C1 segment of cervical spinal cord (tissue), 14 donors: ENCODE measurements at regions not wholly inside any gene's neighbourhood (a gene's known extent, or its start where the extent isn't known, plus 50 kb on each side); places are given as distances from the start of the nearest gene placed in this dataset.

Experiments
- DNase-seq, 14 donors: peaks; one replicate each; lab custom pipeline; 2025; lab: John Stamatoyannopoulos, UW

DNA sequence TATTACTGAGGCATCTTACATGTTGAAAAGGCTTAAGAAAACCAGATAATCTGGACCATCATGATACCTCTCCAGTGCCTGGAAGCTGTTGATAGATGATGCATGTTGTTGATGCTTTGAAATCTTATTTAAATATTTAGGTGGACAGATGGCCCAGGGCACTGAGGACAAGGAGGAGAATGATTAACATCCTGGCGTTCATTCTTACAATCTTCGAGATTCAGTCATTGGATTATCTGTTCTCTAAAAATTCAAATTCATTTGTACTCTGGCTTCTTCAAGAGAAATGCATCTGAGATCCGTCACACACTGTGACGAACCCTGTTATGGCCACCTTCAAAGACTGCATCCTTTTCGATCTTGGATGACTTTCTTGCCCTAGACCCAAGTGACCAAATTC is 121.3 kb upstream of the IGF1 start:
- DNase-seq: no peak

DNA sequence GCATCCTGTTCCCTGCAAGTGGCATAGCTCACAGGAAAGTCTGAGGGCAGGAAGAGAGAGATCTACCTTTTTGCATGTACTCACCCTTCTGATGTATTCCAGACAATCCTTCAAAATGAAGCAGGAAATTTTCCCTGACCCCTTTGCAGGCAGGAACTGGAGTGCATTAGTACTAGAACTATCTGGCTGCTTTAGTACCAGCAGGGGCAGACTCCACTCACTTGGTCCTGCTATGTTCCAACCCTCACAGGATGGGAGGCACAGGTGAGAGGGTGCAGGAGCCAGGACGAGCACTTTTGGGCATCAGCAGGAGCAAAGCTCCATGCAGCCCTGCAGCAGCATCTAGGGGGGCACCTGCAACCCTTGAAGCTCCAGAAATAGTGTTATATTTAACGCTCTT is 116.3 kb upstream of the IGF1 start:
- DNase-seq: no peak

DNA sequence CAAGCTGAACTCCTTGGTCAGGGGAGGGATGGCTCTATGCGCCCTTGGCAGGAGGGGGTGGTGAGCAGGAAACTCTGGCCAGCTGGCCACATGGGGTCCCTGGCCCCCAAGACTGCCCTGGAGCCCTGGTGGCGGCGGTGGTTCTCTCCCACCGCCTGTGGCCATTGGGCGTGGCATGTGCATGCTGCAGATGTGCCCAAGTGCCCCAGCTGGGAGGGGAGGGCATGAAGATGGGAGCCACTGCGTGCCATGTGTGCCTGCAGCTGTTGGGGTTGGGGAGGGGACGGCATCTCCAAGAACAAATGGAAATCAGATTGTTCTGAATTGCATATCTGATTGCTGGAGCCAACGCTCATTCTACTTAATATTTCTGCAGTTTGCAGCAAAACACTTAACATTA is 115.7 kb upstream of the IGF1 start:
- no peak for DNase-seq

DNA sequence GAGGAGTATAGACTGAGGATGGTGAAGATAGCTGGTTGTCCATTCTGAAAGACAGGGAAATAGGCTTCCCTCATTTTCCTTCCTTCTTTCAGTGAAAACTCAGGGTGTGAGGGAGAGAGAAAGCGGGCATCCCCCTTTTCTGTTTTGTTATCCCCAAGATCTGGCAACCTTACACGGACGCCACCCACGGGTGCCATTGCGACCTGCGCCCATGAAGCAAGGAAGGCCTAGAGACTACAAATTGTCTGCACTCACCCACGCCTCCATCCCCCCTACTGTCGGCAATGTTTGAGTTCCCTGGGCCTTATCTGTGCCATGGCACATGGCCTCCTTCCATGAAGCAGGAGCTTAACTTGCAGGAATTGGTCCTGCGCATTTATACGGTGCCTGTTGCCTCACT is 115.0 kb upstream of the IGF1 start:
- no peak for DNase-seq

GRCh38 chr12:102593134-102593533 is 112.8 kb upstream of the IGF1 start:
- DNase-seq: no peak

GRCh38 chr12:102592134-102592533 is 111.8 kb upstream of the IGF1 start:
- no peak for DNase-seq

- DNase-seq: no peak
These were observed 92.9 kb upstream of the IGF1 start for GRCh38 chr12:102573237-102573636.

GRCh38 chr12:102571889-102572288 is 91.5 kb upstream of the IGF1 start:
- no peak for DNase-seq

DNA sequence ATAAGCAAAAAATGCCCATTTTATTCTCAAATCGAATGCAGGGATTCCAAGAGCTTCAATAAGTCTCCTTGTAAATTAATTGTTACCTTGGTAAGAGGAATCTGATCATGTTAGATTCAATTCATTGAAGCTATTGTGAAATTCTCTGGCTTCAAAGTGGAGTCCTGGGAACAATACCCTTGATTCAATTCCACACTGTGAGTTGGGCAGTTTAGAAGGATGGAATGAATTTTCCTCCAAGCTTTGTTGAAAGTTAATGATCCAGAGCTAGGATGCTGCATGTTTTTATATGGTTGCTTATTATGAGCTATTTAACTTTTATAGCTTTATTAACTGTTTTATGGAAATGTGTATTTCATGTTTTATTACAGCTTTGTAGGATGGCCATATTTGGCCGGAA is 89.9 kb upstream of the IGF1 start:
- no peak for DNase-seq

GRCh38 chr12:102569803-102570202 is 89.4 kb upstream of the IGF1 start:
- DNase-seq: no peak

- DNase-seq: no peak
These were observed 87.9 kb upstream of the IGF1 start for GRCh38 chr12:102568276-102568675.

DNA sequence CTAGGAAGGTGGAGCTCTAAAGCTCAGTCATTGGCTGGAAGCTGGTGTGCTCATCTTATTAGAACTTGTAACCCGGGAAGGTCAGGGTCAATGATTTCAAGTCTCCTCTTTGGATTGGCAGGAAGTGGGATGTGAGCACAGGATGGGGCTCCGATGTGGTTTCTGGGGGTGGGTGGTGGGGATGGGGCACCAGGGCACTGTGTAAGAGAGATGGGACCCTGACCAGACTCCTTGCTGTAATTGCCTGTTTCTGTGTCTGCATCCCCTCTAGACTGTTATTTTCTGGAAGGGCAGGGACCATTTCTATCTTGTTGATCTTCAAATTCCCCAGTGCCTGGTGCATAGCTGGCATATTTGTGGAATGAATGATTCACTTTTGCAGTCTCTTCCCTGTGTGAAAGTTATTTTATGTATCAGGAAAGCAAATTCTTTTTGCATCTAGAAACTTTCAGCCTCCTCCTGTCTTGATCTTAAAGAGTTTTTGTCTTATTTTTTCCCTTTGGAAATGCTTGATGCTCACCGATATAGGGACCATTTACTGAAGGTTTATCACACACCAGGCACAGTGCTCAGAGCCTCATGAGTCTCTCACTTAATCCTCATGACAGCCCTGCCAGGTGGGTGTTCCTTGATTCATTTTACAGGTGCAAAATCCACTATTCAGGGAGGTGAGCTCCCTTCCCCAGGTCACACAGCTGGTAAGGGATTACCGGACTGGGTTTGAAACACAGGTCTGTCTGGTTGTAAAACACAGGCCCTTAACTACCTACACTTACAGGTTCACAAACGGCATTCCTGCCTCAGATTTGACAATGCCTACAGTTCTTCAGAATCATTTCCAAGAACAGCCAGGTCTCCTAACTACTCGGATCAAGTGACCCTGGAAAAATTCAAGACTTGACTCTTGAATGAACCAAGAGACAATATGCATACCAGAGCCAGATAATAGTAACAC is 86.9 kb upstream of the IGF1 start:
- DNase-seq: no peak

GRCh38 chr12:102565555-102565954 is 85.2 kb upstream of the IGF1 start:
- no peak for DNase-seq

GRCh38 chr12:102564026-102564425 is 83.7 kb upstream of the IGF1 start:
- no peak for DNase-seq

DNA sequence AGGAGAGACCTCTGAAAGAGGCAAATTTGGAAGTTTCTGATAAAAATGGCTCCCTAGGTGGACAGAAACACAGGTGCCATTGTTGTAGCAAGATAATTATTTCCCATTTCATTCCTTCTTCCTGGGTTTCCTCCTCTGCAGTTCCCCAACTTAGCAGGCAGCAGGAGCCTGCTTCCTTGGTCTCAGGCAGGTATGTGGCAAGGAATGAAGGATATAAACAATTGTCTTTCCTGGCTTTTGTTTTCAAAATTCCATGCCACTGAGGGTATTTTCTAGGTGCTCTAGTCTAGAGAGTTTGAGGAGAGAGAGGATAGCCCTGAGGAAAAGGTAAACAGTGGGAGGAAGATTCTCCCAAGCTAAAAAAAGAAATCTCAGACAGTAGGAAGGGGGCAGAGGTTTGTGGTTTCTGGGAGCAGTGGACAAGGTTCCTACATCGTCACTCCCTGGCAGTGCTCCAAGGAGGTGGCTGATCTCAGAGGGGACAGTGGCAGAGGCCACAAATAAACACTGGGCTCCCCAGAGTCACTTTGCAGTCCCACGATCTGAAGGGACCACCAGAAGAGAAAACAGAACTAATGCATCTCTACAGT is 82.6 kb upstream of the IGF1 start:
- no peak for DNase-seq

GRCh38 chr12:102551186-102551585 is 70.8 kb upstream of the IGF1 start:
- DNase-seq: no peak

DNA sequence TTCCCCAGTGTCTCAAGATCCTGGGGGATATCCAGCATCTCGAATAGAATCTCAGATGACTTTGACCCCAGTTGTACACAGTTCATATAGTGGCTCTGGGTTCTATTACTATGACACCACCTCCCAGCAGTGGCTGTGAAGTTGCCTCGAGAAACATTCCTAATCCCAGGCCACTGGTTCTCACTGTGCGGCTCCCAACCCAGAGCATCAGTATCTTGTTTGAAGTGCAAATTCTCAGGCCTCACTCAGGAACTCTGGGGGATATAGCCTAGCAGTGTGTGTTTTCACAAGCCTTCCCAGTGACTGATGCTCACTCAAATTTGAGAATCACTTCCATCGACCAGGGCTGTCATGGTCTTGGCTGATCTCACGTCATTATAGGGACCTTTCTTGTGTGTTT is 69.3 kb upstream of the IGF1 start:
- no peak for DNase-seq

DNA sequence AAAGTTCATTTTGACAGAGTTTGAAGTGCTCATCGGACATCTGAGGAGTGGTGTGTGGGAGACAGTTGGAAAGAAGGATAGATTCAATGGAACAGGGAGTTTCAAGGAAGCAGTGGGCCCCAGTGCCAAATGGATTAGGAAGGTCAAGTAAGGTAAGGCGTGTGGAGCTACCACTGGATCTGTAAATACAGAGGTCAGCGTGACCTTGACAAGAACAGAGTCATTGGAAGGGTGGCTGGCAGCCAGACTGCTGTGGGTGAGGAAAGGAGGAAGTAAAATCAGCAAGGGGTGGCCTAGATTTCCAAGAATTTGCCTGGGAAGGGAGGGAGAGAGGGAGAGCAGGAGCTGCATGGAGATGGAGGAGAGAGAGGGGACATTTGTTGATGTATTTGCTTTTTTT is 68.2 kb upstream of the IGF1 start:
- no peak for DNase-seq

GRCh38 chr12:102543494-102544485 is 63.4 kb upstream of the IGF1 start:
- DNase-seq: no peak

DNA sequence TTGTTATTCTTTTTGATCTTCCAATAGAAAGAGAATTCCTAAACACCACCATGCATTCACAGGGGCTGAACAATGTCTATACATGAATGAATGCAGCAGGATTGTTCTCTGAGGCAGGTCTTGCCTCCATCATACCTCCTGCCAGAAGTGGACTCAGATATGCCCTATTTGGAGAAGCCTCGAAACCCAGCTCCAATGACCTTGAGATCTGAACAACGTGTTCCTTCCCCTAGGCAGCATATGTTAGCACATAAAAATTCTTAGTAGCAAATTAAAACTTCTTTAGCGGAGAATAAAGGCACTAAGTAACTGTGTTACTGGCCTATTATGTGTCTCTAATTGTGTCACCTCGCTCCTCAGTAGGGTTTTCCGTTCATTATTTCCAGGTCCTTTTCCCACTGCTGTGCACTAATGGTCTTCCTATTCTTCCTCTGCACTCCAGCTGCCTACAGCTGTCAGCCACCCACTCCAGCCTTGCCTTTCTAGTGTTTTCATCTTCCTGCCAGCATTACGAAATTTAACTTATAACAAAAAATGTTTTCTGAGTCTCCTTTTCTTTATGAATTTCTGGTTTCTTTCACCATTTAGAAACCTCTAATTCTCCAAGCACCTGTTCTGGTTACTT is 62.6 kb upstream of the IGF1 start:
- DNase-seq: no peak

GRCh38 chr12:102540815-102541385 is 60.5 kb upstream of the IGF1 start:
- DNase-seq: no peak
